Kidney epithelial cell (primary cell): ENCODE measurements at regions not wholly inside any gene's neighbourhood (a gene's known extent, or its start where the extent isn't known, plus 50 kb on each side); places are given as distances from the start of the nearest gene placed in this dataset.

Experiments used
- DNase-seq: peaks from one replicate; pipeline ENCODE4 v3.0.0-alpha.2; 2010; ENCODE audit warnings: low read depth
- H3K27me3 ChIP-seq: 2 replicates; pipeline ENCODE4 v1.6.0; 2011; ENCODE audit warnings: low read length; ENCODE audit not compliant: control insufficient read depth, insufficient read depth
- H3K36me3 ChIP-seq: 2 replicates; pipeline ENCODE4 v1.5.1; 2011; ENCODE audit warnings: low read length; ENCODE audit not compliant: control insufficient read depth, insufficient read depth
- H3K4me3 ChIP-seq: 2 replicates; pipeline ENCODE4 v1.5.1; 2011; ENCODE audit warnings: low read depth, mild to moderate bottlenecking, control low read depth, low read length
- TF ChIP-seq, protein P1 (sequence below): IDR thresholded peaks from 2 replicates; pipeline ENCODE4 v1.5.1; 2011; ENCODE audit warnings: mild to moderate bottlenecking, moderate library complexity, low read length, control low read depth, inconsistent platforms; ENCODE audit not compliant: insufficient read depth, poor library complexity, severe bottlenecking

- TF ChIP-seq, protein P1, sequence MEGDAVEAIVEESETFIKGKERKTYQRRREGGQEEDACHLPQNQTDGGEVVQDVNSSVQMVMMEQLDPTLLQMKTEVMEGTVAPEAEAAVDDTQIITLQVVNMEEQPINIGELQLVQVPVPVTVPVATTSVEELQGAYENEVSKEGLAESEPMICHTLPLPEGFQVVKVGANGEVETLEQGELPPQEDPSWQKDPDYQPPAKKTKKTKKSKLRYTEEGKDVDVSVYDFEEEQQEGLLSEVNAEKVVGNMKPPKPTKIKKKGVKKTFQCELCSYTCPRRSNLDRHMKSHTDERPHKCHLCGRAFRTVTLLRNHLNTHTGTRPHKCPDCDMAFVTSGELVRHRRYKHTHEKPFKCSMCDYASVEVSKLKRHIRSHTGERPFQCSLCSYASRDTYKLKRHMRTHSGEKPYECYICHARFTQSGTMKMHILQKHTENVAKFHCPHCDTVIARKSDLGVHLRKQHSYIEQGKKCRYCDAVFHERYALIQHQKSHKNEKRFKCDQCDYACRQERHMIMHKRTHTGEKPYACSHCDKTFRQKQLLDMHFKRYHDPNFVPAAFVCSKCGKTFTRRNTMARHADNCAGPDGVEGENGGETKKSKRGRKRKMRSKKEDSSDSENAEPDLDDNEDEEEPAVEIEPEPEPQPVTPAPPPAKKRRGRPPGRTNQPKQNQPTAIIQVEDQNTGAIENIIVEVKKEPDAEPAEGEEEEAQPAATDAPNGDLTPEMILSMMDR = no peak
- Histone ChIP-seq H3K27me3 (no peaks in the 10 kb centered on the region), H3K36me3 (no peaks in the 10 kb centered on the region), H3K4me3 (no peak overlapping the region)
- DNase-seq = no peak
Measured at GRCh38 chr2:129707800-129708199, 271.7 kb upstream of the RAB6C start.

- TF ChIP-seq, protein P1 = no peak
- Histone ChIP-seq H3K27me3 (no peaks in the 10 kb centered on the region), H3K4me3 (no peak overlapping the region), H3K36me3 (no peaks in the 10 kb centered on the region)
- no peak for DNase-seq
Measured at GRCh38 chr2:129708221-129708967, 271.1 kb upstream of the RAB6C start.

DNA sequence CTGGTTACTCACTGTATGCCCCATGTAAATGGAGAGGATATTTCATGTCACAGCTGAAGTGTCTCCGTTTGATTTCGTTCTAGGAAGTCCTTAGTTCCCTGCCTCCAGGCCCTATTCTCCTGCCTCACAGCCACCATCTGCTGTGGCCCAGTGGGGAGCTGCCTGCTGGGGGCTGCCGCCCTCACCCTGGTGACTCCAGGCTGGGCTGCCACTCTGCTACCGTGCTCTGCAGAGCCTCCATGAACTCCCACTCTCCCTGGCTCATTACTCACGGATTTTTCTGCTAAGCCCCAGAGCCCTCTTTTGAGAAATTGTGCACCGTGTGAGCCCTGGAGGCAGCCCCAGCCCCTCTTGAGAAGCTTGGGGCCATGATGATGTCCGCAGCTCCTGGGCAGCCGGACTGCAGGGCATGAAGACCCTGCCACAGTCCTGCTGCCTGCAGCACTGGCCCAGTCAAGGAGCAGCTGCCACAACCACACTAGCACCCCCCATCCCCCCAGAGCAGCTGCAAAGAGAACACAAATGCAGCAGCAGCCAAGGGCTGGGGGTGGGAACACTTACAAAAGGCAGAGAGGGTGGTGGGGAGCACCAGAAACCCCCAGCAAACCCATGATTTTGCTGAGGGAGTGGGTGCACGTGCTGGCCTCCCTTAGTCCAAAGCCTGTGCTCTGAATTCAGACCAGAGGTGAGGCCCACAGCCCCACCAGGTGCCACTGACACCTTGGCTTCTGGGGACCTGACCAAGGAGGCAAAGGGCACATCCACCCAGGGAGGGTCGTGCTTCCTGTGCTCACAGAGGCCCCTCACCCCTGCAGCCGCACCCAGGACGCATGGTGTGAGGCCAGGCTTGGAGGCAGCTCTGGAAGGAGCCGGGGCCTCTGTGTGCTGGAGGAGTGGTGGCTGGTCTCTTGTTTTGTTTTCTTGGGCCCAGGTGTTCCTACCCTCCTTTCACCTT lies 270.2 kb upstream of the RAB6C start:
- no peak for DNase-seq
- no peaks in the 10 kb centered on the region for H3K36me3 ChIP-seq
- H3K27me3 ChIP-seq = no peaks in the 10 kb centered on the region
- TF ChIP-seq, protein P1 = no peak
- H3K4me3 ChIP-seq = no peak overlapping the region

GRCh38 chr2:129709956-129710598 lies 269.4 kb upstream of the RAB6C start:
- TF ChIP-seq, protein P1 = no peak
- no peaks in the 10 kb centered on the region for H3K27me3 ChIP-seq
- no peaks in the 10 kb centered on the region for H3K36me3 ChIP-seq
- H3K4me3 ChIP-seq = no peak overlapping the region
- no peak for DNase-seq

DNA sequence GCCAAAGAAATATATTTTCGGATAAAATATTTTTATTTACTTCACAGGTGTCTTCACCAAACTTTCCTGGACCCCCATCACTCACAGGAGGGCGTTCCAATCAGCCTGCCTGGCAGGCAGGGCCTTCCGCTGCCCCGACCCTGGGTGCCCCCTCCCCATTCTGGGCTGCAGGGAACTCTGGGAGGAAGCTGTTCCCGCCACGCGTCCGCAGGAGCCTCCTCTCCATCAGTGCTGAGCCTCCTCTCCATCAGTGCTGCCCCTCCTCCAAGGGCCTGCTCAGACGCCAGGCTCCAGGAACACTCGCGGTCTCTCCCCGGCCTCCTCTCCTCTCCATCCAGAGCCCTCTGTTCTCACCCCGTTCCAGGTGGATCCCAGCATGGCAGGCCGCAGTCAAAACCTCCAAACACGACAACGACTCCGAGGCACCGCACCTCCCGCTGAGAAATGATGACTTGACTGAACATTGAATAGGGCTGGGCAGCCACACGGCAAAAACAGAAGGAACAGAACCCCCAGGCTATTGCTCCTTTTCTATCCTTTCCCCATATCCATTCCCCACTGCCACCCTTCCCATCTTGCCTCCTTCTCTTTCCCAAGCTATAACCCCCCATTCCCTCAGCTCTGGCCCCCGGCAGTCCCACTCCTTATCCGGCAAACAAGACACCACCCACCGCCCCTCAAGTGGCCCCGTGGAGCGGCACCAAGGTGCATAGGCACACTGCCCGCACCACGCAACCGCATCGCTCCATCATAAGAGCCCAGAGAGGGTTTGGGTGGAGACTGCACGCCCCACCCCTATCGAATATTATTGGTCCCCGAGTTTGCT lies 268.6 kb upstream of the RAB6C start:
- H3K4me3 ChIP-seq = no peak overlapping the region
- TF ChIP-seq, protein P1 = no peak
- H3K36me3 ChIP-seq = no peaks in the 10 kb centered on the region
- DNase-seq = no peak
- H3K27me3 ChIP-seq = no peaks in the 10 kb centered on the region
